HepG2 (cell line): ENCODE measurements at regions not wholly inside any gene's neighbourhood (a gene's known extent, or its start where the extent isn't known, plus 50 kb on each side); places are given as distances from the start of the nearest gene placed in this dataset.

Source experiments
- CENPT ChIP-seq: sonication (generic); formaldehyde crosslinking; IDR thresholded peaks from 2 replicates; pipeline ENCODE4 v1.8.0; 2022; ENCODE audit warnings: low read depth, mild to moderate bottlenecking, moderate library complexity, missing genetic modification reagents
- CREB3 ChIP-seq: sonication (generic); formaldehyde crosslinking; IDR thresholded peaks from 2 replicates; pipeline ENCODE4 v1.5.0; 2020; ENCODE audit warnings: missing genetic modification reagents
- HMGA1 ChIP-seq: sonication (generic); formaldehyde crosslinking; conservative IDR thresholded peaks from 2 replicates; pipeline ENCODE4 v1.4.0; 2020; ENCODE audit warnings: missing genetic modification reagents
- HNRNPK ChIP-seq: fragments of 200-400 bp; formaldehyde crosslinking; IDR thresholded peaks from 2 replicates; pipeline ENCODE4 v1.6.1; 2018; ENCODE audit warnings: low read length, low read depth, moderate library complexity, mild to moderate bottlenecking; ENCODE audit not compliant: poor library complexity, severe bottlenecking
- LBX2 ChIP-seq: sonication (generic); formaldehyde crosslinking; IDR thresholded peaks from 2 replicates; pipeline ENCODE4 v1.5.0; 2020; ENCODE audit warnings: missing genetic modification reagents, mild to moderate bottlenecking, borderline replicate concordance
- MBNL3 ChIP-seq: fragments of 250-450 bp; sonication (Bioruptor Pico); conservative IDR thresholded peaks from 2 replicates; pipeline ENCODE4 v1.8.0; 2022; ENCODE audit warnings: mild to moderate bottlenecking, inconsistent platforms
- MIER3 ChIP-seq: IDR thresholded peaks from 2 replicates; pipeline ENCODE4 v1.6.1; 2016; ENCODE audit warnings: missing compliant biosample characterization, borderline replicate concordance
- MXD1 ChIP-seq: sonication (generic); formaldehyde crosslinking; IDR thresholded peaks from 2 replicates; pipeline ENCODE4 v1.4.0; 2020; ENCODE audit warnings: mild to moderate bottlenecking, missing genetic modification reagents
- NCOA1 ChIP-seq: sonication (generic); formaldehyde crosslinking; IDR thresholded peaks from 2 replicates; pipeline ENCODE4 v1.9.0; 2021; ENCODE audit warnings: missing genetic modification reagents
- PAWR ChIP-seq: sonication (generic); formaldehyde crosslinking; IDR thresholded peaks from 2 replicates; pipeline ENCODE4 v1.4.0; 2020; ENCODE audit warnings: missing genetic modification reagents, mild to moderate bottlenecking, borderline replicate concordance
- SNRNP70 ChIP-seq: fragments of 200-400 bp; formaldehyde crosslinking; IDR thresholded peaks from 2 replicates; pipeline ENCODE4 v1.6.1; 2017; ENCODE audit warnings: mild to moderate bottlenecking, low read depth, low read length, moderate library complexity
- SP2 ChIP-seq: sonication (generic); formaldehyde crosslinking; IDR thresholded peaks from 2 replicates; pipeline ENCODE4 v1.5.1; 2020; ENCODE audit warnings: mild to moderate bottlenecking, missing genetic modification reagents
- U2AF2 ChIP-seq: fragments of 200-400 bp; formaldehyde crosslinking; IDR thresholded peaks from 2 replicates; pipeline ENCODE4 v1.6.1; 2017; ENCODE audit warnings: low read depth, mild to moderate bottlenecking, low read length
- ZBTB43 ChIP-seq: sonication (generic); formaldehyde crosslinking; conservative IDR thresholded peaks from 2 replicates; pipeline ENCODE4 v1.4.0; 2020; ENCODE audit warnings: missing genetic modification reagents
- ZFP41 ChIP-seq: sonication (generic); formaldehyde crosslinking; IDR thresholded peaks from 2 replicates; pipeline ENCODE4 v1.4.0; 2020; ENCODE audit warnings: mild to moderate bottlenecking, missing genetic modification reagents, borderline replicate concordance
- ZGPAT ChIP-seq: IDR thresholded peaks from 2 replicates; pipeline ENCODE4 v1.6.1; 2016; ENCODE audit warnings: mild to moderate bottlenecking
- ZNF143 ChIP-seq: sonication (generic); formaldehyde crosslinking; IDR thresholded peaks from 2 replicates; pipeline ENCODE4 v1.4.0; 2020; ENCODE audit warnings: missing genetic modification reagents
- ZNF18 ChIP-seq: sonication (generic); formaldehyde crosslinking; IDR thresholded peaks from 2 replicates; pipeline ENCODE4 v1.8.0; 2022; ENCODE audit warnings: mild to moderate bottlenecking, missing genetic modification reagents; ENCODE audit not compliant: insufficient replicate concordance
- ZNF282 ChIP-seq: fragments of 450-650 bp; IDR thresholded peaks from 2 replicates; pipeline ENCODE4 v1.6.1; 2018; ENCODE audit not compliant: partially characterized antibody
- ZNF501 ChIP-seq: sonication (generic); formaldehyde crosslinking; IDR thresholded peaks from 2 replicates; pipeline ENCODE4 v1.5.1; 2020; ENCODE audit warnings: mild to moderate bottlenecking, moderate library complexity, missing genetic modification reagents
- ZNF580 ChIP-seq: IDR thresholded peaks from 2 replicates; pipeline ENCODE4 v1.6.1; 2016; ENCODE audit warnings: low read depth, borderline replicate concordance
- ZNF678 ChIP-seq: sonication (generic); formaldehyde crosslinking; IDR thresholded peaks from 2 replicates; pipeline ENCODE4 v1.4.0; 2020; ENCODE audit warnings: mild to moderate bottlenecking, missing genetic modification reagents

- TF ChIP-seq ZBTB43 (CRISPR knock-in tag), result peak; percentile 73
- peak; percentile 39; the same call in 1 of the 2 replicates for TF ChIP-seq LBX2 (CRISPR knock-in tag)
- peak; percentile 96; the same call in 1 of the 2 replicates for TF ChIP-seq MIER3 (CRISPR knock-in tag)
- TF ChIP-seq ZNF282, result no peak
- no peak for TF ChIP-seq ZNF501 (CRISPR knock-in tag)
- no peak for TF ChIP-seq CREB3 (CRISPR knock-in tag)
- no peak for TF ChIP-seq U2AF2
- no peak for TF ChIP-seq SP2 (CRISPR knock-in tag)
- TF ChIP-seq MXD1 (CRISPR knock-in tag), result no peak
- TF ChIP-seq ZFP41 (CRISPR knock-in tag), result peak; percentile 76; the same call in 1 of the 2 replicates
- peak; percentile 45; the same call in 1 of the 2 replicates for TF ChIP-seq NCOA1 (CRISPR knock-in tag)
- TF ChIP-seq ZNF580 (CRISPR knock-in tag), result peak; percentile 57
- TF ChIP-seq ZNF143 (CRISPR knock-in tag), result no peak; the same call in 1 of the 2 replicates
- no peak for TF ChIP-seq SNRNP70
- peak; percentile 95; the same call in 1 of the 2 replicates for TF ChIP-seq ZNF678 (CRISPR knock-in tag)
- TF ChIP-seq ZNF18 (CRISPR knock-in tag), result peak; percentile 63
- 0 out of 2 replicates have a peak, but pooled peaks have one; percentile 34 for TF ChIP-seq CENPT
- 0 out of 2 replicates have a peak, but pooled peaks have one; percentile 90 for TF ChIP-seq PAWR (CRISPR knock-in tag)
- no peak for TF ChIP-seq MBNL3
- peak; percentile 97; the same call in 1 of the 2 replicates for TF ChIP-seq ZGPAT (CRISPR knock-in tag)
- no peak for TF ChIP-seq HMGA1 (CRISPR knock-in tag)
- TF ChIP-seq HNRNPK, result no peak
Measured at GRCh38 chr6:28586962-28587745, 61.5 kb downstream of the GPX5 start (continued).
